Heart left ventricle (tissue), 13 donors: ENCODE measurements at regions not wholly inside any gene's neighbourhood (a gene's known extent, or its start where the extent isn't known, plus 50 kb on each side); places are given as distances from the start of the nearest gene placed in this dataset.

Experiments used
- CTCF ChIP-seq, 12 donors: fragments of 200-600 bp; sonication (generic) in 4 of 12; IDR thresholded peaks; one replicate each; pipeline versions ENCODE4 v1.5.0 to v1.8.0; 2018 to 2022; ENCODE audit warnings: antibody characterized with exemption in 12 of 12, mild to moderate bottlenecking in 5 of 12
- POLR2A ChIP-seq, 2 donors: fragments of 450-650 bp; IDR thresholded peaks; one replicate each; pipeline ENCODE4 v1.6.1; 2017; ENCODE audit warnings: antibody characterized with exemption in 2 of 2, mild to moderate bottlenecking in 2 of 2, moderate library complexity in 2 of 2
- donor health status: ischemic (EF 13 %, LVEDD 7.1; RV severe dilation, severe dysfunction).
- donor health status: DM: no; HTN: yes; CAD: no.
- donor health status: DM: no; HTN: no; CAD: no.
- donor health status: ischemic (EF 25% LVEDD 6.9; RV normal size, moderate dysfunction).
- donor health status: ischemic (EF 25% LVEDD 5.7; RV mildly dilated, moderate dysfunction).
- donor health status: ischemic (EF 35%, LVEDD 5.7; RV mildly dilated, moderate dysfunction).
- donor health status: nonischemic (EF 11% LVEDD 7.7; RV severe dilation, severe dysfunction).
- donor health status: DM: yes; HTN: yes; CAD: no.
- donor health status: PGD.
- donor health status: ischemic (EF 29% LVEDD 5.4; RV normal size, mild dysfunction).
- donor health status: nonischemic (EF 23%, LVEDD 6.1; RV moderate dilation, normal function).

- TF ChIP-seq CTCF (IDR thresholded peaks at IDR 0.05): no peak
- TF ChIP-seq POLR2A (IDR thresholded peaks at IDR 0.05): no peak
These were observed 456.6 kb upstream of the UBE2E3 start for GRCh38 chr2:180523621-180524340.
